ENCODE measurements at regions not wholly inside any gene's neighbourhood (a gene's known extent, or its start where the extent isn't known, plus 50 kb on each side); places are given as distances from the start of the nearest gene placed in this dataset.

DNA sequence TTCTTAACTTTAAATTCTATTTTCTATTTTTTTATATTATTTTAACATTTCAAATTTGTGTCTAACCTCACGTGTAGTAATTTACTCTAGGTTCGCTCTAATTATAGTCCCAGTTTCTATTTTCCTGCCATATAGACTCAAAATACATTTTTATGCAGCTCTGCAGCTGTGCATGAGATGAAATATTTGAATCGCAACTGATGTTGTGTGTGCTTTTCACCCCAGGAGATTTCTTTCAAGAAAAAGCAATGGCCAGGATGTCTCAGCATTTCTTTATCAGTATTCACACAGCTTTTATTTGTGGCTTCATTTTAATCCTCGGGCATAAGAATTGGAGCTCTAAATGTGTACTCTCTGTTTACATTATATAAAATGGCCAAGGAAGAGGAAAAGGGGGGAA, 157.6 kb downstream of the HDGFL1 start:
- TF ChIP-seq, protein P1, sequence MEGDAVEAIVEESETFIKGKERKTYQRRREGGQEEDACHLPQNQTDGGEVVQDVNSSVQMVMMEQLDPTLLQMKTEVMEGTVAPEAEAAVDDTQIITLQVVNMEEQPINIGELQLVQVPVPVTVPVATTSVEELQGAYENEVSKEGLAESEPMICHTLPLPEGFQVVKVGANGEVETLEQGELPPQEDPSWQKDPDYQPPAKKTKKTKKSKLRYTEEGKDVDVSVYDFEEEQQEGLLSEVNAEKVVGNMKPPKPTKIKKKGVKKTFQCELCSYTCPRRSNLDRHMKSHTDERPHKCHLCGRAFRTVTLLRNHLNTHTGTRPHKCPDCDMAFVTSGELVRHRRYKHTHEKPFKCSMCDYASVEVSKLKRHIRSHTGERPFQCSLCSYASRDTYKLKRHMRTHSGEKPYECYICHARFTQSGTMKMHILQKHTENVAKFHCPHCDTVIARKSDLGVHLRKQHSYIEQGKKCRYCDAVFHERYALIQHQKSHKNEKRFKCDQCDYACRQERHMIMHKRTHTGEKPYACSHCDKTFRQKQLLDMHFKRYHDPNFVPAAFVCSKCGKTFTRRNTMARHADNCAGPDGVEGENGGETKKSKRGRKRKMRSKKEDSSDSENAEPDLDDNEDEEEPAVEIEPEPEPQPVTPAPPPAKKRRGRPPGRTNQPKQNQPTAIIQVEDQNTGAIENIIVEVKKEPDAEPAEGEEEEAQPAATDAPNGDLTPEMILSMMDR (conservative IDR thresholded peaks at IDR 0.05): no peak
- no peak for TF ChIP-seq ZFX (IDR thresholded peaks at IDR 0.05)
